ENCODE measurements at regions not wholly inside any gene's neighbourhood (a gene's known extent, or its start where the extent isn't known, plus 50 kb on each side); places are given as distances from the start of the nearest gene placed in this dataset.

GRCh38 chr12:19694627-19695026 lies 255.3 kb downstream of the AEBP2 start:
- Histone ChIP-seq H3K4me1 (no peaks in the 10 kb centered on the region), H3K27ac (no peak overlapping the region)

DNA sequence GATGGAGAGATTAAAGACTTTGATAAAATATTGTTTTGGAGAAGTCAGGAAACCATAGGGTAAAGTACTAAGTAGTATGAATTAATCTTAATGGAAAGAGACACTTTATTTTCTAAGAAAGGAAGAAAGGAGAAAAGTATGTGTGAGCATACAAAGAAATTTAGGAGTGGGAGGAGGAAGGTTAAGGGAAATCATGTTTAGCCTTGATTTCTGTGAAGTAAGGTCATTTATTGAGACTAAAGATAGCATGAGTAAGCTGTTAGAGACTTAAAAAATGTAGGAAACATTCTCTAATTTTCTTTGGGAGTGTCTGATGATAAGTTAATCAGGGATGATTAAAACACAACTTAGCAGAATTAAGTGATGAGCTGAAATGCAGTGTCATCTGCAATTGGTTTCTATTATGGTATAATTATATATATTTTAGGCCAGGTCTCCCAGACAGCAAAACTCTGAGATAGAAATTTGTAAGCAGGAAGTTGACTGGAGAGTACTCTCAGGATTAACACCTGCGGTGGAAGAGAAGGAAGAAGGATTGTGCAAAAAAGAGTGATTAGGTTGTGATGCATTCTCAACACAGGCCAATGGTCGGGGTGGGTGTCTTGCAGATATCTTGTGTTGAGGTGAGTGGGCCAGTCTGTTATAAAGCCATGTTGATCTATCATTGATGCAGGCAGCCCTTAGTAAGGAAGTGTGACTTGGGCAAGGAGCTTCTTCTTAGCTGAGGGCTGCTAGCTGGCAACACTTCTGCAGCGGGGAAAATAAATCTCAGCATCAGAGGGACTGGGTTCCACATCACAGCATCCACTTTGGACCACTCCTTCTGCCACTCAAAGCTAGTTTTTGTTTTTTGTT lies 256.2 kb downstream of the AEBP2 start:
- Histone ChIP-seq H3K4me3 (no peak overlapping the region), H3K4me1 (no peaks in the 10 kb centered on the region), H3K36me3 (no peaks in the 10 kb centered on the region), H3K9me3 (no peaks in the 10 kb centered on the region), H3K27ac (no peak overlapping the region), H3K27me3 (no peaks in the 10 kb centered on the region)
- TF ChIP-seq CTCF (IDR thresholded peaks at IDR 0.05) (no peak), POLR2A (IDR thresholded peaks at IDR 0.05) (no peak)
- no peak for DNase-seq

More at GRCh38 chr12:19694627-19695026, 255.3 kb downstream of the AEBP2 start:
- Histone ChIP-seq H3K27me3 (no peaks in the 10 kb centered on the region), H3K9me3 (no peaks in the 10 kb centered on the region), H3K4me3 (no peak overlapping the region), H3K36me3 (no peaks in the 10 kb centered on the region)
- DNase-seq = no peak
- TF ChIP-seq CTCF (IDR thresholded peaks at IDR 0.05) = no peak
- TF ChIP-seq POLR2A (IDR thresholded peaks at IDR 0.05) = no peak

GRCh38 chr12:19700969-19701368 lies 261.7 kb downstream of the AEBP2 start:
- Histone ChIP-seq H3K27ac (no peak overlapping the region), H3K4me3 (no peak overlapping the region), H3K4me1 (no peaks in the 10 kb centered on the region), H3K36me3 (no peaks in the 10 kb centered on the region), H3K9me3 (no peaks in the 10 kb centered on the region), H3K27me3 (no peaks in the 10 kb centered on the region)
- TF ChIP-seq CTCF (IDR thresholded peaks at IDR 0.05) (no peak), POLR2A (IDR thresholded peaks at IDR 0.05) (no peak)
- DNase-seq = no peak

- no peaks in the 10 kb centered on the region for H3K36me3 ChIP-seq
- no peak for DNase-seq
- no peak overlapping the region for H3K27ac ChIP-seq
- no peak overlapping the region for H3K4me3 ChIP-seq
- H3K9me3 ChIP-seq = peaks cover 0 to 4% (median 0%) of the 10 kb centered on the region in 4 donors
- no peak for TF ChIP-seq POLR2A (IDR thresholded peaks at IDR 0.05)
- TF ChIP-seq CTCF (IDR thresholded peaks at IDR 0.05) = no peak
- no peaks in the 10 kb centered on the region for H3K27me3 ChIP-seq
- H3K4me1 ChIP-seq = no peaks in the 10 kb centered on the region
These were observed 265.7 kb downstream of the AEBP2 start for GRCh38 chr12:19704966-19705365.

DNA sequence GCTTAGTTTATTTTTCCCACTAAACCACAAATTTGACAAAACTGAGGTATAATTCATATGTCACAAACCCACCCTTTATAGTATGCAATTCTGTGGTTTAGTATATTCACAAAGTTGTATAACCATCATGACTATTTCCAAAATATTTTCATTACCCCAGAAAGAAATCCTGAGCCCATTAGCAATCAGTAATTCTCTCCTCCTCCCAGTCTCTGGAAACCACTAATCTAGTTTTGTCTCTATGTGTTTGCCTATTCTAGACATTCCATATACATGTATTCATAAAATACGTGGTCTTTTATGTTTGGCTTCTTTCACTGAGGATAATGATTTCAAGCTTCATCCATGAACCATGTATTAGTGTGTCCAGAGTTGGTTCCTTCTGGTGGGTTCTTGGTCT lies 267.6 kb downstream of the AEBP2 start:
- Histone ChIP-seq H3K4me1 (no peaks in the 10 kb centered on the region), H3K36me3 (no peaks in the 10 kb centered on the region), H3K4me3 (no peak overlapping the region), H3K27me3 (no peaks in the 10 kb centered on the region), H3K9me3 (peaks cover 0 to 4% (median 0%) of the 10 kb centered on the region in 4 donors), H3K27ac (no peak overlapping the region)
- DNase-seq = no peak
- TF ChIP-seq CTCF (IDR thresholded peaks at IDR 0.05) (no peak), POLR2A (IDR thresholded peaks at IDR 0.05) (no peak)

Data from Peyer's patch (tissue), 4 donors.